ENCODE measurements at regions not wholly inside any gene's neighbourhood (a gene's known extent, or its start where the extent isn't known, plus 50 kb on each side); places are given as distances from the start of the nearest gene placed in this dataset.

GRCh38 chr10:83927166-83927565, 212.1 kb upstream of the GHITM start:
- Histone ChIP-seq H3K9me3 (ENCODE audit: insufficient read depth, low read depth, low read length) (no peaks in the 10 kb centered on the region), H3F3A (ENCODE audit: low read depth) (no peaks in the 10 kb centered on the region), H3K36me3 (ENCODE audit: insufficient read depth, low read length) (no peaks in the 10 kb centered on the region), H3K27me3 (ENCODE audit: insufficient read depth, low read length, poor library complexity, severe bottlenecking) (no peaks in the 10 kb centered on the region), H3K79me2 (ENCODE audit: insufficient read depth, low read length) (no peaks in the 10 kb centered on the region), H3K9me2 (replicated peaks; ENCODE audit: low read depth, low read length) (no peaks in the 10 kb centered on the region), H3K4me2 (ENCODE audit: low read depth, low read length, poor library complexity, severe bottlenecking) (no peak overlapping the region), H3K9ac (ENCODE audit: low read depth, low read length, poor library complexity, severe bottlenecking) (no peak overlapping the region), H2AFZ (ENCODE audit: low read length) (no peak overlapping the region), H3K4me3 (ENCODE audit: low read length, poor library complexity, severe bottlenecking) (no peak overlapping the region), H3K4me1 (ENCODE audit: insufficient read depth, low read length, poor library complexity, severe bottlenecking) (no peaks in the 10 kb centered on the region), H4K20me1 (ENCODE audit: insufficient read depth, low read length, poor library complexity, severe bottlenecking) (no peaks in the 10 kb centered on the region)
- TF ChIP-seq CTCF (conservative IDR thresholded peaks at IDR 0.05; ENCODE audit: low read length): no peak
- no peak for TF ChIP-seq EZH2phosphoT487 (IDR thresholded peaks at IDR 0.05; ENCODE audit: borderline replicate concordance)

GRCh38 chr10:83929399-83929798, 209.9 kb upstream of the GHITM start:
- no peaks in the 10 kb centered on the region for H3K9me2 ChIP-seq (replicated peaks; ENCODE audit: low read depth, low read length)
- no peak for TF ChIP-seq CTCF (conservative IDR thresholded peaks at IDR 0.05; ENCODE audit: low read length)
- TF ChIP-seq EZH2phosphoT487 (IDR thresholded peaks at IDR 0.05; ENCODE audit: borderline replicate concordance): no peak
- H3K9me3 ChIP-seq (ENCODE audit: insufficient read depth, low read depth, low read length): no peaks in the 10 kb centered on the region
- H3K4me3 ChIP-seq (ENCODE audit: low read length, poor library complexity, severe bottlenecking): no peak overlapping the region
- no peaks in the 10 kb centered on the region for H3K79me2 ChIP-seq (ENCODE audit: insufficient read depth, low read length)
- H3K36me3 ChIP-seq (ENCODE audit: insufficient read depth, low read length): no peaks in the 10 kb centered on the region
- no peaks in the 10 kb centered on the region for H3F3A ChIP-seq (ENCODE audit: low read depth)
- no peak overlapping the region for H2AFZ ChIP-seq (ENCODE audit: low read length)
- no peaks in the 10 kb centered on the region for H4K20me1 ChIP-seq (ENCODE audit: insufficient read depth, low read length, poor library complexity, severe bottlenecking)
- no peaks in the 10 kb centered on the region for H3K4me1 ChIP-seq (ENCODE audit: insufficient read depth, low read length, poor library complexity, severe bottlenecking)
- no peak overlapping the region for H3K9ac ChIP-seq (ENCODE audit: low read depth, low read length, poor library complexity, severe bottlenecking)
- no peak overlapping the region for H3K4me2 ChIP-seq (ENCODE audit: low read depth, low read length, poor library complexity, severe bottlenecking)
- no peaks in the 10 kb centered on the region for H3K27me3 ChIP-seq (ENCODE audit: insufficient read depth, low read length, poor library complexity, severe bottlenecking)

GRCh38 chr10:83931669-83932068, 207.6 kb upstream of the GHITM start:
- no peaks in the 10 kb centered on the region for H3K9me3 ChIP-seq (ENCODE audit: insufficient read depth, low read depth, low read length)
- no peaks in the 10 kb centered on the region for H4K20me1 ChIP-seq (ENCODE audit: insufficient read depth, low read length, poor library complexity, severe bottlenecking)
- no peaks in the 10 kb centered on the region for H3K9me2 ChIP-seq (replicated peaks; ENCODE audit: low read depth, low read length)
- H3K36me3 ChIP-seq (ENCODE audit: insufficient read depth, low read length): no peaks in the 10 kb centered on the region
- H3K79me2 ChIP-seq (ENCODE audit: insufficient read depth, low read length): no peaks in the 10 kb centered on the region
- no peak overlapping the region for H3K9ac ChIP-seq (ENCODE audit: low read depth, low read length, poor library complexity, severe bottlenecking)
- H3F3A ChIP-seq (ENCODE audit: low read depth): no peaks in the 10 kb centered on the region
- no peak overlapping the region for H2AFZ ChIP-seq (ENCODE audit: low read length)
- TF ChIP-seq CTCF (conservative IDR thresholded peaks at IDR 0.05; ENCODE audit: low read length) (no peak), EZH2phosphoT487 (IDR thresholded peaks at IDR 0.05; ENCODE audit: borderline replicate concordance) (no peak)
- H3K4me1 ChIP-seq (ENCODE audit: insufficient read depth, low read length, poor library complexity, severe bottlenecking): no peaks in the 10 kb centered on the region
- H3K27me3 ChIP-seq (ENCODE audit: insufficient read depth, low read length, poor library complexity, severe bottlenecking): no peaks in the 10 kb centered on the region
- H3K4me2 ChIP-seq (ENCODE audit: low read depth, low read length, poor library complexity, severe bottlenecking): no peak overlapping the region
- no peak overlapping the region for H3K4me3 ChIP-seq (ENCODE audit: low read length, poor library complexity, severe bottlenecking)

Data from Loucy (cell line).